GM18873 (cell line): ENCODE measurements at regions not wholly inside any gene's neighbourhood (a gene's known extent, or its start where the extent isn't known, plus 50 kb on each side); places are given as distances from the start of the nearest gene placed in this dataset.
"Not testable (repeated sequence)": the region's sequence is repeated elsewhere in the genome, so short reads cannot be mapped to it uniquely, and the experiment has no call there.

Source experiments
- ATAC-seq: cut with Tn5 transposase; IDR thresholded peaks from one replicate; pipeline ENCODE4 v1.9.1; 2021; ENCODE audit warnings: mild to moderate bottlenecking, moderate library complexity, moderate number of reproducible peaks; ENCODE audit not compliant: unreplicated experiment, low FRiP score

DNA sequence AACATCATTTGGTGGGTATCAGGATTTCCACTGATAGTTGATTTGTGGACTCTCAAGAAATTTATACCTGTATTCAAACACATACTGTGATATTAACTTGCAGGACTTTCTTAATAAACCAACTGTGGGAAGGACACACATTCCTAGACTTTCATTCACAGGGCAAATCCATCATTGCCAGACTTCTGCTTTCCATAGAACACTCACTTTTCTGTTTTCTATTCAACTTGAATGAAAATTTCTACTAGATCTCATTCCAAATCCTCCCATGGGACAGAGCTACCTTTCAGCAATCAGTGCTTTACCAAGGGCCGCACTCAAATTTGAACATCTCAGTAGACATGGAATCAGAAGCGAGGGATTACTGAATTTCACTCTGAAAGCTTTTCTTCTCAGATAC is 612.5 kb downstream of the IRS1 start:
- no peak for ATAC-seq

DNA sequence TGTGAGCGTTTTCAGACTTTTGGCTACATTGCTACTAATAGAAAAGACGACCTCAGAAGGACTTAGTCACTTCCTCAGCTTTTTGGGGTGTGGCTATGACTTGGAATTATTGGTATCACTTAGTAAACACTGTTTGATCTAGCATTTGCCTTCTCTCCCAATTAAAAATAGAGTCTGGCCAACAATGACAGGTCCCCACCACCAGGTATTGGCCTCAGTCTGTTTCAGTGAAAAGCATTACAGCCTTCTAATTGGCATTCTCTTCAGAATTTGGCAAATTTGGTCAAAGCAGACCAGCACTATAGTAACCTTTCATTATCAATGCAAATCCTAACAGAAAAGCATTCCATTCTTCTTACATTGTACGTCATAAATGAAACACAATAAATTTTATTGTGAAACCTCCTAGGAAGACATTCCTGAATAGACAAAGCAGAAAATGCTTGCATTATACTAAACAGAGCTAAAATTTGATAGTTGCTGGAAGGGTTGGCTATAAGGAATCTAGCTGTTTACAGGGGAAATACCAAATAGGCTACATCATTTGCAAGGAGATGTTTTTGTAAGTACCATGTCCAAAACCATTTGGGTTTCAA is 613.9 kb downstream of the IRS1 start:
- no peak for ATAC-seq

DNA sequence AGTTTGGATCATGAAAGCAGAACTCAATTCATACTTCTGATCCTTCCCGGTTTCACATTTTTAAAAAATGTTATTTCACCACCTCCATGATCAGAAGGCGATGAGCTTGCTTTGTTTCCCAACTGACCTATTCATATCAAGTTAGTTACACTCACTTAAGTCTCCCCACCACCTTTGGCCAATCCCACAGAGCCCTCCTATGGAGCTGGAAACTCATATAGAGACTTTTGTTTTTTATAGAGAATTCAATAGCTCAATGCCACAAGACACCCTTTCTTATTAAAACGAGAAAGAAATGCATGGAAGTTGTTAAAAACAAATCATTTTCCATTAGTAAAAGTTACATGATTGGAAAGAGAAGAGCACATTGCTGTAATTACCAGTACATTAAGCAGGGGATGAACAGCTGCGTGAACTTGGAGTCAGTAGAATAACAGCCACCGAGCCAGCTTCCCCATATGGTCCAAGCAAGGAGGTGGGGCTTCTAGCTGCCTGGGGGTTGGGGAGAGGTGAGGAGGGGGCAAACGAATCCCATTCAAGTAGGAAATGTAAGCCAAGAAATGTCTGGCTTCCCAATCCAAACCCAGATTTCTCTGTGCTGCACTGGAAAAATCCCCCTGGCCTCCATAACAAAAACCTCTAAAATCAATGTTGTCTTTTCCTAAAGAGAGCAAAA is 614.5 kb downstream of the IRS1 start:
- ATAC-seq, result no peak

DNA sequence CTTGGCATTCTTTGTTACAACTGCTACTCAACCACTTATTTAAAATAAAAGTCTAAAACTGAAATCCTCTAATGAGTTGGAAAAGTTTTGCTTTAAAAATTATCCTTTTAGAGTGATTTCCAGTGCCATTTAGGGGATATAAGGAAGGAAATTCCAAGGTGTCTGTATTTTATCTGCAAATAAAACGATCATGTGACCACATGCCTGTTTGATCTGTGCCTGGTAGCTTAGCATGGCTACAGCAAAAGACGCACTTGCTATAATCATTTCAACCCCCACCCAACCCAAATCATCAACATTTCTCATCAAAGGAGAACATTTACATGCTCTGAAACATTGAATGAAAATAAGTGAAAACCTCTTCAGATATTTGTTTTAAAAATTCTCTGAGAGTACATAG is 615.1 kb downstream of the IRS1 start:
- no peak for ATAC-seq

DNA sequence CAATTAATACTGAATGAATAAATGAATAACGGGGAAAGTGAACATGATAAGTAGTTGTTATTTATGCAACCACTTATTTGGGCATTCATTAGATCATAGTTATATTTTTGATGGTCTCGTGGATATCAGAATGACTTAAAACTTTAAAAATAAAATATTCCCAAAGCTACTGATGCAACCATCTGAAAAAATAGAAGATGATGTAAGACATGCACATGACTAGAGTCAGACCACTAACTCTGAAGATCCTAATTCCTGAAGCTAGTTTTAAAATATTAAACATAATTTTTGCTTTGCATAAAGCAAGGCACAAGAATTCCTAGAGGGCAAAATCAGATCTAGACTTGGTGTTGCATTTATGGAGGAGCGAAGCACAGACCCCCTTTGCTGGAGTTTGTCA is 616.1 kb downstream of the IRS1 start:
- no peak for ATAC-seq

DNA sequence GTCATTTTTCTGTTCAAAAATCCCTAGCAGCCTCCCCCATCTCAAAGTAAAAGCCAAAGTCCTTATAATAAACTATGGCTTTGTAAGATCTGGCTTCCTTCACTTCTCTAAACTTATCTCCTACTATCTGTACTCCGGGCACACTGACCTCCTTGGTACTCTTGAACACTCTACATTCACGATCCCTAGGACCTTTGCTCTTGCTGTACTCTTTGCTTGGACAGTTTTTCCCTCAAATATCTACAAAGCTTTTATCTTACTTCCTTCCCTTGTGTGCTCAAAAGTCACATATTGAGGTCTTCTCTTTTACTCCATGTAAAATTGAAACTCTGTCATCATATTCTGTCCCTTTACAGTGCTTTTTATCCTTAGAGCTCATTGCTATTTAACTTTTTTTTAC is 616.6 kb downstream of the IRS1 start:
- ATAC-seq, result no peak

DNA sequence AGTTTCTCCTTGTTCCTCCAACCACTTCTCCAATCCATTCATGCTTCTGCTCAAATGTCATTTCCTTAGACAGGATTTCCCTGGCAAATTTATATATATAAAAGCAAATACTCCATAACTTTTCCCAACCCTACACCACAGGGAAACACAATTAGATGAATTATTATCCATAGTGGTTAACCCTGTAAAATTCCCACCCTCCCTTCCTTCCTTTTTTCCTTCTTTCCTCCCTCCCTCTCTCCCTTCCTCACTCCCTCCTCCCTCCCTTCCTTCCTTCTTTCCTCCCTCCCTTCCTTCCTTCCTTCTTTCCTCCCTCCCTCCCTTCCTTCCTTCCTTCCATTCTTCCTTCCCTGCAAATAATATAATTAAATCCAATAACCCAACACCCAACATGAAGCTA is 617.7 kb downstream of the IRS1 start:
- ATAC-seq, result no peak

DNA sequence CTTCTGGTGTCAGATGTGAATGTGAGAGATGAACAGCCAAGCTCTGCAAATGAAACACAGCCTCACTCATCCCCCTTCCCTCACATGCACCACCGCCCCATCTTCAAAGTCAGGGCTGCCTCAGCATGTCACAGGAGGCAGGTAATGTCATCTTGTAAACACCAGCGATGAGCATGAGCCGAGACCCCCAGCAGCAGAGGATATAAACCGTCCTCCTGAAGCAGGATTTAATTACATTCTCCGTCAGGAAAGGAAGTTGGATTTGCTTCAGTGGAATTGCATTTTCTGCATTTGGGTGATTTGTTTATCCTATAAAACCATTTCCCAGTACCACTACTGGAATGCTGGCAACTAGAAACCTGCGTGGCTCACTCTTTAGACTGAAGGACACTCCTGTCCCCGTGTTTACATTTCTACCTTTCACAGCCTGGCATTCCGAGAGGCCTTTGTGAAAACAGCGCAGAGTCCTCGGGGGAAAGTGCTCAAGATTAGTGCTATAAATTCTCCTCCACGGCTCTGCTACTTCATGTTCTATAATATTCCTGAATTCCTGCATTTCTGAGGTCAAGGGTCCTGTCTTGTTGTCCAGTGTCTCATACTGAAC is 619.2 kb downstream of the IRS1 start:
- no peak for ATAC-seq

DNA sequence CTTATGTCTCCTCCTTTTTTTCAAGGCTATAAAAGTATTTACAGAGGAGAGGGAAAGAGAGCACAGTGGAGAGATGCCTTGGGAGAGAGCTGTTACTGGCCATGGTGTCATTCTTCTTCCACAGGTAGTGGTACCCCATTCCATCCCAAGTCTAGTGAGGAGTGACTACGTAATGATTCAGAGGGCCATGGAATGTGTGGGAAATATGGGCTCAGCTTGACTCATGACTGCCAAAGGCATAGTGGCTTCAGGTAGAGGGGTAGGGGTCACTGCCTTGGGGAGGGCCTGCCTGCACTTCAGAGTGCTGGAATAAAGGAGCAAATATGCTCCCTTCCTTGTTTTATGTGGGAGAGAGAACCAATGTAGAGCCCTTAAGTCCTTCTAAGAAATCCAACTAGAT is 620.6 kb downstream of the IRS1 start:
- no peak for ATAC-seq

DNA sequence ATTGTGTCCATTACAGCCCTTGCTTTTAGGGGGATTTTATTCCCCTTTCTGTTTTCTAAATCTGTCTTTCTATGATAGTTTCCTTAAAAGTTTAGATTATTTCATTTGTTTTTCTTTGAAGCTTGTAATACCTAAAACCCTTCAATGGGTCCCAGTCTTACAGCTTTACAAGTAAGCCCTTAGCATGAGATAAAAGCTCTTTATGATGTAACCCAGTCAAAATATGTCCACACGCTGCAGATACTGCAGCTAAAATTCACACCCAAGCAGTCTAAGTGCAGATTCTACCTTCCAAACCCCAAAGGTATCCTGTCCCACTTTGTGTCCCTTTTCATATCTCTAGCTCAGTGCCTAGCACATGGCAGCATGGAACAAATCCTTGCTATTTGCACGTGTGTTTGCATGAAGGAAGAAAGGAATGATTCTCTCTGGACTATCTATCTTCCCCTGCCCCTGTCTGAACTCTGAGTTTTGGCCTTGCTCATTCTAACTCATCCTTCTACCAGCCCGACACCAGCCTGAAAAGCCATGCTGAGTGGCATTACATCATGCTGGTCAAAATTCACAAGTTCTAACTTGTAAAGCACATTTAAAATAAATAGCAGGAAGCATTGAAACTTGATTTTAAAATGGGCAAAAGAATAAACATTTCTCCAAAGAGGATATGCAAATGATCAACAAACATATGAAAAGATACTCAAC is 623.2 kb downstream of the IRS1 start:
- no peak for ATAC-seq

DNA sequence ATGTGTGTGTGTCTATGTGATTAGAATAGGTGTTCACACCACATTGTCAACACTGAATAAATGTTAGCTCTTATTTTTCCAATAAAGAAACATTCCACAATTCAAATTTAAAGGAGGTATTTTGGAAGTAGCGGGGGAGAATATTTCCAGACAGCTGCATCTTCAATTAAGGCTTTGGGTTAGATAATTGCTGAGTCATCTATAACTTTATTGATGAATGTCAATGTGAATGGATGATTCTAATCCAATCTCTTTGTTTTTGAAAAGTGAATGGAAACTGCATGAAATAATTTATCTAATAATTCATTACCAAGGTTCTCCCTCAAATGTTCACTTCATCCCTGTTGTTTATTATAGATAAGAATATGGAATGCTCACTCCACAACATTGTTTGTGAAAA is 625.2 kb downstream of the IRS1 start:
- ATAC-seq, result no peak

DNA sequence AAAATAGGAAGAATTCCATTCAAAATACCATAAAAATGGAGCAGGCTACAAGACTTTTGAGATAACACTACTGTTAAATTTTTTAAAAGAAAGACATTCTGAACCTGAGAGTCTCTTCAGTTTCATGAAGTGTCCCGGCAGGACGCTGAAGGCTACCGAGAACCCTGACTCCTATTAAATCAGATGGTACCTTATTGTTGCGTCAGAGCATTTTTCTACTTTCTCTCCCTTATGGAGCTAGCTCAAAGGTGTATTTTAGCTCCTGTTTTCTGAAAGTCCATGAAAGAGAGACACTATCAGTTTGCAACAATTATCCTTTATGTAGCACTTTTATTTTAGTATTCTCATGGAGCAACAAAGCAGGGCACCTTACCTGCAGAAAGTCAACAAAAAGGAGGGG is 626.7 kb downstream of the IRS1 start:
- no peak for ATAC-seq

DNA sequence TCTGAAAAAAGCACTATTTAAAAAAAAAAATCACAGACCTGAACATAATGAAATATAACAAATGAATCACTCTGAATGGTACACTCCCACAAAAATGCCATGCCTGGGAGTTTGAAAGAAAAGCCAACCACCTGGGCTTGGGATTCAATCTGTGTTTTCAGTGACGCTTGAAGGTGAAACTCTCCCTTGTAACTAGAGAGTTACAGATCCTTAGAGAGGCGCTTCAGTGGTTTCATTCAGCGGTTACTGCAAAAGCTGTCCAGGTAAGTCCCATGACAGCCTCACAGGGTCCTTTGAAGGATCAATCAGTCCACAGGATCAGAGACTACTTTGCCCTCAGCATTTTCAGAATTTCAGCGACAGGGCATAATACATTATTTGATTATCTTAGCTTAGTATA is 627.3 kb downstream of the IRS1 start:
- ATAC-seq, result no peak

DNA sequence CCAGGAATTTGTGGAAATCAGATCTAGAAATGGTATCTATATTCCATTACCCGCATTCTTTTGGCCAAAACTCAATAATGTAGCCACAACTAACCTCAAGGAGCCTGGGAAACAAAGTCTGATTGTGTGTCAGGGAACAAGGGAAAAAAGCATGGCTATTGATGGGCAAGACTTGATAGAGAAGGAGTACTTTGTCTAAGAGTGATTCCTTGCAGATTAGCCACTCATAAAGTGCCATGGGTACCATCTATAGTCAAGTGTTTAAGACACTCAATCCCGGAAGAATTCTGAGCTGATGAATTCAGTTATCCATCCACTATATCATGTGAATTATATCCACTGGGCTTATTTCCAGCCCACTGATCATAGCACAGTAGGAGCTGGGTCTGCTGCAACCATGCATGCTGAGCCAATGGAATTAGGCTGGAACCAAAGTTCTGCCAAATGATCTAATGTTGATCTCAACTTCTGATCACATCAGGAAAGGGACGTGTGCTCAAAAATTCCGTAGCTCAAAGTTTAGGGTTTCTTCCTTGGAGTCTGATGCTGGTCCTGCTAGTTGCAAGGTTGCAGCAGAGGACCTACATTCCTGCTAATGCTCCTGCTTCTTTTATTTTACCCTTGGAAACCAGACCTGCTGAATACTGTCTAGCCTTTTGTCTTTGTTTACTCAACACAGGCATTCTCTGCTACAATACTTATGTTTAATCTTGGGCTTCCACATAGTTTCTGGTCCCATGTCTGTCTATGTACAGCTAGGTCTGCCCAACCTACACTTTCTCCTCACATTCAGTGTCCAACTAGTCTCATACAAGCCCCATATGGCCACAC is 629.7 kb downstream of the IRS1 start:
- no peak for ATAC-seq

DNA sequence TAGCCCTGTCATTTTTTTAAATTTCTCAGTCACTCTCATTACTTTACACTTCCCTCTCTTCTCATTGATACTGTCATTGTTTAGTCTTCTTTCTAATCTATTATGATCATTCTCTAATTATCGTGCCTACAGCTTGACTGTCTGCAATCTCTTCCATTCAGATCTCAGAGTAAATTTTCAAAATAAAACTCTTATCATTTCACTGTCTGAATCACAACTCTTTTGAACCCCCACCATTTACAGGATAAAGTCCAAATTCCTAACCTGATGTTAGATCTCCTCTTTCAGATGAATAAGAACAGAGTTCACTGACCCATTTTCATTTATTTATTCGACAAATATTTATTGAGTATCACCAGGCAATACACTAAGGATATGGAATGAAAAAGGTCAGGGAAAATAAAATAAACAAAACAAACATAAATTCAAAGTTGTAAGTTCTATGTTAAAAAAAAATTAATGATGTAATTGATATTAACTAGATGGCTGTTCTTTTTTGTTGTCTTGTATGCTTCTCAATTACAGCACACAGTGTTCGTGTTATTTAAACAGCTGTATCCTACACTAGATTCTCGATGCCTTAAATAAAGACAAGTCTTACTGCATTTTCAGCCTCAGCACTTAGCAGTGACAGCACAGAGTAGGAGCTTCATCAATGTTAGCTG is 631.0 kb downstream of the IRS1 start:
- ATAC-seq, result no peak

DNA sequence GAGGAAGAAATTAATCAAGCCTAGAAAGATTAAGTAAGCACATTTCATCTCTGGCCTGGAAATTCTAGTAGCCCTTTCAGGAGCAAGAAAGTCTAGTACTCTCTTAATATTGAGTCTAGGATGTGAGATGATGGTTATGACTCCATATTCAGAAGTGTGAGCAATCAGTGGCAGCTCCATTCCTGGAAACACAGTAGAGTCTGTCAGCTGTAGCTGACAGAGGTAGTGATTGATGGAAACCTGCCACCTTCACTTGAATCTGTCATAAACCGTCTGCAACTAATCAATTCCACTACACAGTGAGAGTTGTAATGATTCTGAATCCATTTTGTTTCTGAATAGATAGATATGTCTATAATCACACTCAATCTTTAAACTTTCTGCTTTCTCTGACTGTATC is 635.1 kb downstream of the IRS1 start:
- ATAC-seq, result no peak

DNA sequence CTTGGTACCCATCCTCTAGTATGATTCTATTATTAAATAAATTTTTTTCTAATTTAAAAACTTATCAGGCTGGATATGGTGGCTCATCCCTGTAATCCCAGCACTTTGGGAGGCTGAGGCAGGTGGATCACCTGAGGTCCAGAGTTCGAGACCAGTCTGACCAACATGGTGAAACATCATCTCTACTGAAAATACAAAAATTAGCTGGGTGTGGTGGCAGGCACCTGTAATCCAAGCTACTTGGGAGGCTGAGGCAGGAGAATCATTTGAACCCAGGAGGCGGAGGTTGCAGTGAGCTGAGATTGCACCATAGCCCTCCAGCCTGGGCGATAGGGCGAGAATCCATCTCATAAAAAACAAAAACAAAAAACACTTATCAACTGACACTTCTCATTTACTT is 639.0 kb downstream of the IRS1 start:
- ATAC-seq, result not testable (repeated sequence)

DNA sequence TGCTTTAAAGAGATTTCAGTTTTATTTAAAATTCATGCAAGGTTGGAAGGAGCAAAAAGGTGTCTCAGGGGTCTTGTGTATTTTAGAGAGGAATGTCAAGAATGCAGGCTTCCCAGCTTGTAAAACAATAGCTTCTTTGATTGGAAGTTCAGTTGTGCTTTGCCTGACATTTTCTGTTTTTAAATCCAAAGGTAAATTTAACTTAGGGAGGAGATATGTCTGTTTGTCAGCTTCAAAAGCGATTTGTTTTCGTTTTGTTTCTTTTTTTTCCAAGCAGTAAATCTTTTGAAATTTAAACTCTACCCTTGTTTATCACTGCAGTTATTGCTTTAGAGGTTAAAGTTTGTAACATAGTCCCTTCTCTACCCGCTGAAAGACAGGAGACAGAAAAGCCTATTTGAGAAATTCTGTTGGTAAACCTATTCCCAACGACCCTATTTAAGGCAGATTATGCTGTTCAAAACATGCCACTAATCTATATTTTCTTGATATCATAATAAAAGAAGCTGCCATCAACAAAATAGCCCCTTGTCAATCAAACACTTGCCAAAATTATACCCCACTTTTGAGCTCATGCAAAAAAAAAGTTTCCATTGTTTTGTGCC is 639.6 kb downstream of the IRS1 start:
- no peak for ATAC-seq

DNA sequence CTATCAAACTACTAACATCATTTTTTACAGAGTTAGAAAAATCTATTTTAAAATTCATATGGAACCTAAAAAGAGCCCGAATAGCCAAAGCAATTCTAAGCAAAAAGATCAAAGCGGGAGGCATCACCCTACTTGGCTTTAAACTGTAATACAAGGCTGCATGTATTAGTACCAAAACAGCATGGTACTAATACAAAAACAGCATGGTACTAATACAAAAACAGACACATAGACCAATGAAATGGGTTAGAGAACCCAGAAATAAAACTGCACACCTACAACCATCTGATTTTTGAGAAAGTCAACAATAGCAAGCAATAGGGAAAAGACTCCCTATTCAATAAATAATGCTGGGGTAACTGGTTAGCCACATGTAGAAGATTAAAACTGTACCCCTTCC is 640.7 kb downstream of the IRS1 start:
- ATAC-seq, result no peak

DNA sequence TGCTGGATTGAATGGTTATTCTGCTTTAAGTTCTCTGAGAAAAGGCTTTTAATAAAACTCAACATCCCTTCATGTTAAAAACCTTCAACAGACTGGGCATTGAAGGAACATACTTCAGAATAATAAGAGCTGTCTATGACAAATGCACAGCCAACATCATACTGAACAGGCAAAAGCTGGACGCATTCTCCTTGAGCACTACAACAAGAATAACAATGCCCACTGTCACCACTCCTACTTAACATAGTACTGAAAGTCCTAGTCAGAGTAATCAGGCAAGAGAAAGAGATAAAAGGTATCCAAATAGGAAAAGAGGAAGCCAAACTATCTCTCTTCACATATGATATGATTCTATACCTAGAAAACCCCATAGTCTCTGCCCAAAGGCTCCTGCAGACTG is 641.4 kb downstream of the IRS1 start:
- no peak for ATAC-seq
